ENCODE measurements at regions not wholly inside any gene's neighbourhood (a gene's known extent, or its start where the extent isn't known, plus 50 kb on each side); places are given as distances from the start of the nearest gene placed in this dataset.

- FAIRE-seq (no peak), DNase-seq (ENCODE audit: low spot score in 2 of 2) (no peak)
Measured at GRCh38 chr3:106014971-106015370, 146.2 kb upstream of the CBLB start.

DNA sequence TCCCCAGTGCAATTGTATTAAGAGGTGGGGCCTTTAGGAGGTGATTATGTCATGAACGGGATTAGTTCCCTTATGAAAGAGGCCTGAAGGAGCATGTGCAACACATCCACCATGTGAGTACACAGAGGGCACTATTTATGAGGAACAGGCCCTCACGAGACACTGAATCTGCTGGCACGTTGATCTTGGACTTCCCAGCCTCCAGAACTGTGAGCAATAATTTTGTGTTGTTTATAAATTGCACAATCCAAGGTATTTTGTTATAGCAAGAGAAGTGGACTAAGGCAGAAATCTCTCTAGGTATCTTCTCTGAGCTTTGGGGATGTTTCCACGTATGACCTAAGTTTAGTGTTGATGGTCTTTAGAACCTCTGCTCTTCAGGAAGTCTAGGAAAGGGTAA lies 149.3 kb upstream of the CBLB start:
- no peak for DNase-seq (ENCODE audit: low spot score in 2 of 2)
- no peak for FAIRE-seq

- no peak for DNase-seq (ENCODE audit: low spot score in 2 of 2)
- no peak for FAIRE-seq
Measured at GRCh38 chr3:106018929-106019550, 150.2 kb upstream of the CBLB start.

DNA sequence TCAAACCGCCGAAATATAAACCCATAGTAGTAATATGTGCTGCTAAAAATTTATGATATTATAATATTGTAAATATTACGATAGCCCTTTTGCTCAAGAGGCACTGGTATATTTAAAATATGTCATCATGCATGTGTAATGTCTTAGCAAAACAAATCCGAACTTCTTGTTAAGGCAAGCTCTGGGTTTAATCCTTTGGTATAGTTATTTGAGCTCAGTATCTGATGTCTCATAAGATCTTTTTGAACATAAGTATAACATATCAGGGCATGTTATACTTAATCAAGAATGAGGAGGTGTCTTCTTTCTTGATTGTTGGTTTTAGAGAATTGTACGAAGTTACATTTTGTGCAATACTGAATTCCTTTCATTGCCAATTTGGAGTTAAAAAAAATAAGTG lies 154.1 kb upstream of the CBLB start:
- FAIRE-seq (no peak), DNase-seq (ENCODE audit: low spot score in 2 of 2) (no peak)

GRCh38 chr3:106025151-106025722 lies 156.4 kb upstream of the CBLB start:
- DNase-seq (ENCODE audit: low spot score in 2 of 2) (no peak), FAIRE-seq (no peak)

DNA sequence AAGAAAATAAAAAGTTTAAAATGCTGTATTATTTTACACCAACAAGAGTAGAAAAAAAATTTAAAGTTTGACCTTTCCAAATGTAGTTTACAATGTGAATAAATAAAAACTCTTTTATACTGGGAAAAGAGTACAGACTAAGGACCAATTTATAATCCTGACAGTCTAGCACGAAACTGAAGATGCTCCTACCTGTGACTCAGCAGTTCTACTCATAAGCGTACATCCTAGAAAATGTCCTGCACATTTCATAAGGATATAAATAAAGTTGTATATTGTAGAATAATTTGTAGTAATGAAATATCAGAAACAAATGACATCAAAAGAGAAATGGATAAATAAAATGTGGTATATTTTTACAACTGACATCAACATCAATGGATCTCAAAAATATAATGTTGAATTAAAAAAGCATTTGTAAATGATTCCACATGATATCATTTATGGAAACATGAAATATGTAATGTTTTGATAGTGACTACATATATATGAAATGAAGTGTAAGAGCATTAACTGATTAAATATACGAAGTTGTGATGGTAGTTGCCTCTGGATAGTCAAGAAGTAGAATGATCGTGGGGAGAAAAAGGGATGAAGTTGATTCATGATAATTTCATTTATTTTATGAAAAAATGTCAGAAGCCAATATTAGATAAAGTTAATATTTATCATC lies 161.3 kb upstream of the CBLB start:
- no peak for FAIRE-seq
- DNase-seq (ENCODE audit: low spot score in 2 of 2): no peak

DNA sequence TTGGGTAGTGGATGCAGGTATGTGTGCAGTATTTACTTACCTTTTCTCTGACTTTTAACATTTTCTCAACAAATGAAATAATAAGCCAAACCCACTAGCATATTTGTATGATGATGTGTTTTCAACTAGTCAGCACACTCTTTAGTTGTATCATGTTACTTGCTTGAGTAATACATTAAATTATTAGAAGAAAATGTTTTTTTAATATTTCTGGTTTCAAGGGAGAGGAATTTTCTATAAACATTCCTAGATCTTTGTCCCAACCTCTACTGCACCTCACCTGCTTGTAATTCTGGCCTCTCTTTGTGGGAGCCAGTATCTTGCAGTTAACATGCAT lies 161.8 kb upstream of the CBLB start:
- DNase-seq (ENCODE audit: low spot score in 2 of 2) (no peak), FAIRE-seq (no peak)

DNA sequence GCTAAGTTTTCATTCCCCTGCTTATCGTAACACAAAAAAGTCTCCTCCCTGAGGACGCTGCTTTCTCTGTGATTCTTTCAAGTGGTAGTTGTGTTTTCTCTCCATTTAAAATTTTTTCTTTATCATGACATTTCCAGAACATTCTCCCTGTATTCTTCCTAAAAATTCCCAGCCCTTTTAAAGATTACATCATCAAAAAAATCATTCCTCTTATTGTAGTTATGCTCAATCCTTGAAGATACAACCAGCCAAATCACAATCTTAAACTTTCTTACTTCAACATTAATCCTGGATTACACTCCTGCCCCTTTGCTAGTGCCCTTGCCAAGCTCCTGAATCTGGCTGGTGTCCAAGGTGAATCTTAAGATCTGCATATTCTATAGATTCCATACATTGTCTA lies 163.7 kb upstream of the CBLB start:
- DNase-seq (ENCODE audit: low spot score in 2 of 2) (no peak), FAIRE-seq (no peak)

- DNase-seq (ENCODE audit: low spot score in 2 of 2): no peak
- FAIRE-seq: no peak
Measured at GRCh38 chr3:106033654-106034053, 164.8 kb upstream of the CBLB start.

GRCh38 chr3:106034313-106034712 lies 165.5 kb upstream of the CBLB start:
- FAIRE-seq (no peak), DNase-seq (ENCODE audit: low spot score in 2 of 2) (no peak)

GRCh38 chr3:106035619-106036018 lies 166.8 kb upstream of the CBLB start:
- no peak for FAIRE-seq
- DNase-seq (ENCODE audit: low spot score in 2 of 2): no peak

- FAIRE-seq (no peak), DNase-seq (ENCODE audit: low spot score in 2 of 2) (no peak)
Measured at GRCh38 chr3:106036696-106037095, 167.9 kb upstream of the CBLB start.

DNA sequence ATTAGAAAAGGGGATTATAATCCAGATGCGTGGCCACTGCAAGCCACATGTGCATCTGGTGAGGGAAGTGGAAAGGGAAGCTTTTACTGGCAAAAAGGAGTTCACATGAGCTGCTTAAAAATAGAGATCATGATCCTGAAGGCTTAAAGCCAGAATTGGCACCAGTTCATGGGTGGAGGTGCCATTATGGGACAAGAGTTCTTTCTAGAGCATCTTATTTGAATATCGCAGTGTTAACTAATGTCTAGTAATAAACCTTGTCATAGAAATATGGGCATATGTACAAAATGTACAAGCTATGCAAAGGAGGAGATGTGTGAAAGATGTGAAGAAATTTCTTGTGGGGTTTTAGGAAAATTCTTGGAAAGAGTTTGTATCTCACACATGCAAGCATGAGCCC lies 178.4 kb upstream of the CBLB start:
- DNase-seq (ENCODE audit: low spot score in 2 of 2): no peak
- FAIRE-seq: no peak

DNA sequence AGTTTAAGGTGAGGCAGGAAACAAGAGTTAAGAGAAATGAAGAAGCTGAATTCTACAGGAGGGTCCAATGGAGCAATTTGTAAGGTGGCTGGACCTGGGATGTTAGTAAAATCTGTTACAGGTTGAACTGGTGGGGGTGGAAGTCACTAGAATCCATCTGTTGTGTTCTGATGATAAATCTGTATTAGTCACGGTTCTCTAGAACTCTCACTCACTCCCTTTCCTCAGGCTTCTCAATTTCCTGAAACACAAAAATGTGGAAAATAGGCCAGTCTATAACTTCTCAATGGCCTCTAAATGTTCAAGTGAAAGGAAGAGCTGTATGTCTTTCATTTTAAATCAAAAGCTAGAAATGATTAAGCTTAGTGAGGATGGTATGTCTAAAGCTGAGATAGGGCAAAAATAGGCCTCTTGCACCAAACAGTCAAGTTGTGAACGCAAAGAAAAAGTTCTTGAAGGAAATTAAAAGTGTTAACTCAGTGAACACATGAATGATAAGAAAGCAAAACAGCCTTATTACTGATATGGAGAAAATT lies 180.2 kb upstream of the CBLB start:
- no peak for DNase-seq (ENCODE audit: low spot score in 2 of 2)
- FAIRE-seq: no peak

GRCh38 chr3:106049821-106050220 lies 181.0 kb upstream of the CBLB start:
- DNase-seq (ENCODE audit: low spot score in 2 of 2): no peak
- FAIRE-seq: no peak

DNA sequence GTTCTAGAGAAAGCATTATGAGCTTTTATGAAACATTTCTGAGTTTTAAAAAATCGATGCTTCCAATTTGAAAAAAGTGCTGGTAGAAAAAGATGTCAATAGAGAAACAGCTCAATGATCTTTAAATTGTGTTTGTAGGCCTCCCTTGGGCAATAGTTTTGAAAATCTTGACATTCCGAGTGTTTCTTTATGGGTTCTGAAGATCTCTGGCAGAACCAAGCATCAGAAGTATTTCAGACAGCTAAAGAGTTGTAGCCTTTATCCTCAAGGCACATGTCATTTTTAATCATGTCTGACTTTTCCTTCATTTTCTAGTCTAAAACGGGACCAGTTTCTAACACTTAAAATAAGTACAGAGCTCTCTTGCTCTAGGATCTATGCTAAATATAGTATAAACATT lies 188.1 kb upstream of the CBLB start:
- DNase-seq (ENCODE audit: low spot score in 2 of 2) (no peak), FAIRE-seq (no peak)

DNA sequence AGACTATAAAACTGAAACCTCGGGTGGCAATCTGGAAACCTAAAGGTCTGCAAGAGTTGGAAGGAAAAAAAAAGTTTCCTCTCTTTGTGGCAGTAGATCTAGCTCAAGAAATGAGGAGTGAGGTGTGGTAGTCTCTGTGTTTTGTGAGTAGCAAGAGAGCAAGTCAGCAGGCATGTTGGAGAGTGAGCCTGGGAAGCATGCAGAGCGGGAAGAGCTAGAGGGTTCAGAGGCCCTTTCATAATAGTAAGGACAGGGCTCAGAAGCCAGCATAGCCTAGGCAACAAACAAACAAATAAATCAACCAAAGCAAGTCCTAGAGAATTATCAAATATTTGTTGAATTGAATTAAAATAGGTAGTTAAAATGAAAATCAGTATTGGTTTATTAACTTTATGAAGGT lies 189.7 kb upstream of the CBLB start:
- FAIRE-seq (no peak), DNase-seq (ENCODE audit: low spot score in 2 of 2) (no peak)

DNA sequence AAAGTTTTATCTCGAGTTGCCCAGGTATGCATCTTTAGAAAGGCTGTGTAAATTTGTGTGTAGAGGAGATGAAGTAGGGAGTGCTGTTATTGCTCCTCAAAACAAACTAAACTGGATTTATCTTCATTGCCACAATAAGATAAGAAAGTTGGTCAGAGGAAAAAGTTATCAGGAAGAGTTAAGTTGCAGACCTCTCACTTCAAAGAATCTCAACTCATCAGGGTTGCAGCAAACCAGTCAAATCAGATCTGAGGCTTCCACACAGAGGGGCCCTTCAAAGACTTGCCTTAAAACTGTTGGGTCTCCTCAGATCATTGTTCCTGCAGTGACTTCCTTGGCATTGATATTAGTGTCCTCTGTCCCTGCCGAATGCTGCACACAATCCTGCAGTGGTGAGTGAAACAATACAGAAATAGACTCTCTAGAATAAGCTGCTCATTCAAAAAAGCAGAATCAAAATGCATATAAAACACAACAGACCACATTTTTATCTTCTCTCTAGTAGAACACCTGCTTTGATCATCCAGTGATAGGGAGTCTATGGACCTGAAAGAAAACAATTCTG lies 191.2 kb upstream of the CBLB start:
- DNase-seq (ENCODE audit: low spot score in 2 of 2) (no peak), FAIRE-seq (no peak)

DNA sequence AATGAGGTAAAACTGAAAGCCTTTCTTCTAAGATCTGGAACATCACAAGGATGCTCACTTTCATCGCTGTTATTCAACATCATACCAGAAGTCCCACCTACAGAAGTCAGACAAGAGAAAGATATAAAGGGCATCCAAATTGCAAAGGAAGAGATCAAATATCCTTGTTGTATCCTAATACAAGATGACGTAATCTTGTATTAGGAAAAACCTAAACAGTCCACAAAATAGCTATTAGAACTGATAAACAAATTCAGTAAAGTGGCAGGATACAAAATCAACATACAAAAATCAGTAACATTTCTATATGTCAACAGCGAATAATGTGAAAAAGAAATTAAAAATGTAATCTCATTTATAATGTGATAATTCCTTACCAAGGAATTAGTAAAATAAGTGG lies 195.1 kb upstream of the CBLB start:
- FAIRE-seq: no peak
- no peak for DNase-seq (ENCODE audit: low spot score in 2 of 2)

DNA sequence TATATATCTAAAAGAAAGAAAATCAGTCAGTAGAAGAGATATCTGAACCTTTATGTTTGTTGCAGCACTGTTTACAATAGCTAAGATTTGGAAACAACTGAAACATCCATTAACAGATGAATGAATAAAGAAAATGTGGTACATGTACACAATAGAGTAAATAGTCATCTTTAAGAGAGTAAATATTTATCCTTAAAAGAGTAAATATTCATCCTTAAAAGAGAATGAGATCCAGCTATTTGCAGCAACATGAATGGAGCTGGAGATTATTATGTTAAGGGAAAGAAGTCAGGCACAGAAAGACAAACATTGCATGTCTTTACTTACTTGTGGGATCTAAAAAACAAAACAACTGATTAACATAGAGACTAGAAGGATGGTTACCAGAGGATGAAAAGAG lies 197.0 kb upstream of the CBLB start:
- no peak for FAIRE-seq
- DNase-seq (ENCODE audit: low spot score in 2 of 2): no peak

GRCh38 chr3:106067711-106068110 lies 198.9 kb upstream of the CBLB start:
- DNase-seq (ENCODE audit: low spot score in 2 of 2) (no peak), FAIRE-seq (no peak)

GRCh38 chr3:106068381-106068780 lies 199.6 kb upstream of the CBLB start:
- DNase-seq (ENCODE audit: low spot score in 2 of 2): no peak

More at GRCh38 chr3:106068381-106068780, 199.6 kb upstream of the CBLB start:
- FAIRE-seq: no peak

Measured in frontal cortex (tissue), 3 donors.